Cardiac septum (tissue), 1 donor: ENCODE measurements at regions not wholly inside any gene's neighbourhood (a gene's known extent, or its start where the extent isn't known, plus 50 kb on each side); places are given as distances from the start of the nearest gene placed in this dataset.

ENCODE experiments used
- DNase-seq: peaks from one replicate; pipeline ENCODE4 v3.0.0-alpha.2; 2020; ENCODE audit warnings: low spot score
- intact Hi-C: fragments of 100-400 bp; cut with DNase I; formaldehyde crosslinking; loops from one replicate; pipeline ENCODE4 v1.14.0; 2022
- donor health status: DM: no; HTN: no; CAD: no.

DNA sequence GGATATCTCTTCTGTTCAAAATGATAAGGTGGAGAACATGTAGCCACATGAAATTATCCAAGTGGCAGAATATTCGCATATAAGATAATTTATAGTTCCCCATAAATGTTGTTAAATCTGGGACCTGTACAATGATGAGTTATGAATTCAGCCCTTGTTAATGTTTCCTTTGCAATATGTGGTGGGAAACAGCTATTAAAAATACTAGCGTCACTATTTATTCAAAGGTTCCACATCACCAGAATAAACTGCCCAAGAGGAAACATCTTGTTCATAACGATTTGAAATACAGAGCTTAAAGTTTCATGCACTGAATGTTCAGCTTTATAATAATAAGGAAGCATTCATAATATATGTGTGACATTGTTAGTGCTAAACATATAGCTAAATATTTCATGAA lies 223.9 kb upstream of the TCF4 start:
- no peak for DNase-seq
- intact Hi-C loops: no loop called here

- intact Hi-C loops: no loop called here
- no peak for DNase-seq
Observed at GRCh38 chr18:55805666-55806065, 217.7 kb upstream of the TCF4 start.

DNA sequence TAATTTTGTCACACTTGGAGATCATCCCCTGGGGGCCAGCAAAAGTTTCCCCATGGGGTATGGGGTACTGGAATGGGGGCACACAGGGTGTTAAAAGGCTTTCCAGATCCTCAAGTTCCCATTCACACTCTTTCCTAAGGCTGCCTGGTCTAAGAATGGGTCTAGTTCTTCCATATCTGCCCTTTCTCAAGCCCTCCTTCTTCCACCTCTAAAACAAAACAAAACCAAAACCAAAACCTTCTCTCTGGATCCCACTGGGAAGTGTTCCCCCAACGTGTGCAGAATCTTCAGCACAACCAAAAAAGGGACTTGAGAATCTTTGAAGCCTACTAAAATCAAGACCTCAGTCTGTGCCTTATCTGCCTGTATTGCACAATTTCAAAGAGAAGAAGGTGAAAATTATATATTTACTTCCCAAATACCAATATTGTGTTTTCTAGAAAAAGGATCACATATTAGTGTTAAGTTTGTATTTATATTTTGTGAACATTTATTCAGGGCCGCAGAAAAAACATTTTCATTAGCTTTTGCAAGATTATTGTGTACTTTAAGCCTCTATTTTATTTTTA lies 207.2 kb upstream of the TCF4 start:
- DNase-seq: no peak
- intact Hi-C loops: no loop called here

GRCh38 chr18:55794288-55795052 lies 206.5 kb upstream of the TCF4 start:
- DNase-seq: no peak
- intact Hi-C loops: no loop called here

GRCh38 chr18:55790296-55790695 lies 202.3 kb upstream of the TCF4 start:
- no peak for DNase-seq
- intact Hi-C loops: no loop called here

DNA sequence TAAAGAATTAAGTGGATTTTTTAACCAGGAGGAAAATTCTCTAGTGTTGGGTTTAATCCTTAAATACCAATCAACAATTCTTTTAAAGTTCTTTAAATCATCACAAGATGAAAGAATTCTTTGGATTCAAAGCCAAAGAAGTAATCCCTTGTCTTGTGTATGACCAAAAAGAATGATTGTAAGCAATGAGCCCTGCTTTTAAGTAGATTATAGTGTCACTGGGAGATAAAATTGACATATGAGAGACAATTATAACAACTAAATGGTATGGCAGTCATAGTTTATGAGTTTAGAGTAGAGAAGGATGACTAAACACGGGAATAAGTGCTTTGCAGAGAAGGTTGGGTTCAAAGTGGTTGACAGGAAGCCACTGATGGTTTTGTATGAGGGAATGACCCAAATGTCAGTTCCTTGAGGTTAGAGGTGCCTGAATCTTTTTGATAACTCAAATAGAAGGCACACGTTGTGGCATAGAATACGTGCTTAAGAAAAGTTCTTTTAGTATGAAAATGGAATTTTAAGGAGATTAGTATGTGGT lies 199.6 kb upstream of the TCF4 start:
- intact Hi-C loops: loop anchor here (10.0 kb wide), 3 partner anchors 197 to 787 kb away; no protein-coding TSS in a partner anchor
- DNase-seq: no peak

DNA sequence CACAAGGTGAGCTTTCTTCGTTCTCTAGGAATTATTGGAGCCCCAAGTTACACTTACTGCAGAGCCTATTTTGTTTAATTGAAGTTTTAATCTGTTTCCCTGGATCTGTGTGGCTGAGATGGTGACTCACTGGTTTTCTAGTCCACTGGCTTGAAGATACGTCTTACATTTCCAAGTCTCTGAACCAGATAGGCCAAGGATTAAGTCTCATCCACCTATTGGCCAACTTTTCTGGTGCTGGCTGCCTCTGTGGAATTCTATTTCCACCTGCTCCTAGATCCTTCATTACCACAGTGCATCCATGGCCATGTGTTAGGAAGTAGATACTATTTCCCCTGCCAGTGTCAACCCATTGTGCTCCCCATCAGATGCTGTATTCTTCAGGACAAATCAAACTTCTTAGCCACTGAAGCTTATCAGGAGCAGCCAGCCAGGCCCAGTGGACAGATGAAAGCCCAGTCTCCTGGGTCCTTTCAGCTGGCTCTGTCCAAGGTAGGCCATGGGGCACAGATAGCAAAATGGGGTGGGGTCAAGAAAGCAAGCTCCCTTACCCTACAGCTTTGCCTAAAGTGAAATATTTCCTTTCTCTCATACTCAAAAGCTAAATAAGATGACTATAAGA lies 198.8 kb upstream of the TCF4 start:
- intact Hi-C loops: loop anchor here (10.0 kb wide), 3 partner anchors 198 to 788 kb away; no protein-coding TSS in a partner anchor
- DNase-seq: no peak

GRCh38 chr18:55783921-55784320 lies 195.9 kb upstream of the TCF4 start:
- intact Hi-C loops: loop anchor here (5.0 to 10.0 kb wide), 7 partner anchors 78 to 791 kb away; no protein-coding TSS in a partner anchor
- DNase-seq: no peak

GRCh38 chr18:55781481-55781957 lies 193.5 kb upstream of the TCF4 start:
- intact Hi-C loops: loop anchor here (5.0 to 10.0 kb wide), 7 partner anchors 81 to 793 kb away; no protein-coding TSS in a partner anchor
- DNase-seq: no peak

DNA sequence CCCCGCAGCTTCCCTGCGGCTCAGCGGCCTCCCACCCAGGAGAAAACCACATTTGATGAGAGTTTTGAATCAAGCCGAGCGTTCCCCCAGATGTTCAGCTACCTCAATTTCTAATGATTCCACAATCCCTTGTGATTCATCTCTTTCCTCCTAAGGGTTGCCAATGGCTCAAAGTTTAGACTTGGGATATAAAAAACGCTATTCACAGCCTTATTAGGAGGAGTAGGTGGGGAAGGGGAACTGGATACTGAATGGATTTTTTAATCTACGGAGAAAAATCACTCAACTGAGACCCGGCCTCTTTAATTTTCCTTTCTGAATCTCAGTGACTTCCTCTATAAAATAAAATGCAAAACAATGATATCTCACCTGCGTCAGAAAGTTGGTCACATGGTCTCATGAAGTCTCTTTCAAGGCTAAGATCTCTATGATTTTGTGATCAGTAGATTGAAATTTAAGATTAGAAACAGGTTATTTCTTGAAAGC lies 192.6 kb upstream of the TCF4 start:
- no peak for DNase-seq
- intact Hi-C loops: loop anchor here (5.0 to 10.0 kb wide), 7 partner anchors 82 to 794 kb away; no protein-coding TSS in a partner anchor

DNA sequence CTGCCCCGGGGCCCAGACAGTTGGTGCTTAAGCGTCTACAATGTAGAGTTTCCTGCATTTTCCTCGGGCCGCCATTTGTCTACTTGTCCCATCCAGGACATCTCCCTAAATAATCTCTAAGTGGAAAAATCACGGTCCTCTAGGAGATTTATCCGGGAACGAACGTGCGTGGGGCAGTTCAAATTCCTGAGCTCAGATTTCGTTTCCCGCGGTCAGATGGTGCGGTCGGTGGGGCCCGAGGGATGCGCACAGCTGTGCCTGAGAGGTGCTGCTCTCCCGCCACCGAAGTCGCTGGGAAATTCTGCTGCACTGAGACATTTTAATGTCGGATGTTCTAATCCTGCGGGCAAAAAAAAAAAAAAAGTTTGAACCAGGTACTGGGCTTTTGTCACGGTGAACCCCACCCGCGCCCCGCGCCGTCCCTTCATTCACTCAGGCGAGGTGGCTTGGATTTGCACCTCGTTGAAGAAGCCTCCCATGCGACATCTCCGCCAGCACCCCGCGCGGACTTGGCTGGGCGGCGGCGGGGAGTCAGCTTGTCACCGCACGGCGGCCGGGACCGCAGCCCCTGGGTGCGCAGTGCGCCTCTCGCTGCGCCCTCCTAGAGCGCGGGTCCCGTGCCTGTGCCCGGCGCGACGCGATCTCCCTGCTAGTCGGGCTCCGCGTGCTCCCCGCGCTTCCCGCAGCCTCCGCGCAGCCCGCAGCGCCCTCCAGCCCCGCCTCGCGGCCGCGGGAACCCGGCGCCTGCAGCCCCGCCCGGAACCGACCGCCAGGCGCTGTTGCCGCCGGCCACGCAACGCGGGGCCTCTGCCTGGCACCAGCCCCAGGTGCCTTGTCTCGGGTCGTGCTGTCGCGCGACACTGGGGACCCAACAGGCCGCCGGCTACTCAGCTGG lies 191.9 kb upstream of the TCF4 start:
- DNase-seq: no peak
- intact Hi-C loops: loop anchor here (1.0 to 10.0 kb wide), 10 partner anchors 82 to 795 kb away; no protein-coding TSS in a partner anchor

DNA sequence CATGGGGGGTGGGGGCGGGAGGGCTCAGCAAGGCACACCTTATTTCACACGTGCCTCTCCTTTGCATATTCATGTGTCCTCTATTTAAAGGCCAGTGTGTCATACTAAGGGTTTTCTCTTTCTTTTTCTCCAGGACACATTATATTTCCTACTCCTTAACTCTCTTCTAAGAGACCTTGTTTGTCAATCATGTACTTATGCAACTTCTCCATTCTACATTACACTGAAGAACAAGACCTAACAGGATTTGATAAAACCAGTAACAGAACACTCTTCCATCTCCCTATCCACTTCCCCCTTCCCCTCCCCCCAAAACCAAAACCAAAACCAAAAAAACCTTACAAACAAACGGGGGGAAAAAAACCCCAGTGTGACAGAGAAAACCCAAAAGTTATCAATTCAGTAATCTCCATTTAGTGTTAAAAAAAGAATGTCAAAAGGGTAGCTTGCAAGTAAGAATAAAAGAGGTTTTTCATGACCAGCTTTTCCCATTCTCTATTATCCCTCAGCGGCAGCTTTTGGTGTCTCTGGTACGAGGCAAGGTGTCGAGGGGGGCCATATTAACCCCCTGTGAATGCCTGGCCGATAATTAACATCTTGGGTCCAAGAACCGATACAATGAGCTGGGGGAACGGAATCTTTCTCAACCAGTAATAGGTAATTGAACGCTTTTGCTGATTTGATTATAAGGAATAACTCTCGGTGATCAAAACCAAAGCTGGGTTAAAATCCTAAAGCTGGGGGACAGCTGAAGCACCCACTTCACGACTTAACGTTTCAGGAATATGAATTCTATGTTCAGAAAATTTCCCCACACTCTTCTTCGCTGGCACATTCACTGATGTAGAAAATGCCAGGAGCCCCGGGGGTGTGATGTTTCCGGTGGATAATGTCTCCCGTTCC lies 191.0 kb upstream of the TCF4 start:
- intact Hi-C loops: loop anchor here (1.0 to 10.0 kb wide), 3 partner anchors 190 to 454 kb away; no protein-coding TSS in a partner anchor
- DNase-seq: no peak

- intact Hi-C loops: loop anchor here (1.0 to 10.0 kb wide), 3 partner anchors 42 to 453 kb away; no protein-coding TSS in a partner anchor
- DNase-seq: no peak
Observed at GRCh38 chr18:55777666-55778304, 189.8 kb upstream of the TCF4 start.

DNA sequence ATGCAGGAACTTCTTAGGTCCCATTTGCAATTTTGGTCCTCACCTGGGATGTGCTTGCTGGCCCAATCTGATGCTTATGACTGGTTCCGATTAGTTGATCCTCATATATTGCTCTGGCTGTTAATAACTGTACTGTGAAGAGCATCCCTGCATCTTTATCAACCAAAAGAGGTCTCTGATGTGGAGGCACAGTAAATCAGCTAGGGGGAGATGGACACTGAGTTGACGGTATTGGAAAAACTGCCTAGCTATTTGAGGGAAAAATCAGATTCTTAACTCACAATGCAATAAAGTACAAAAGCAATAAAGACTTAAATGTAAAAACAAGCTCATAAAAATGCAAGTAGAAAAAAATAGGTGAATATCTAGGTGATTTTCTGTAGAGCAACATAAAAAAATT lies 188.0 kb upstream of the TCF4 start:
- intact Hi-C loops: loop anchor here (5.0 to 10.0 kb wide), 2 partner anchors 264 to 451 kb away; no protein-coding TSS in a partner anchor
- DNase-seq: no peak

- DNase-seq: no peak
- intact Hi-C loops: loop anchor here (10.0 kb wide), 1 partner anchor 450 kb away; no protein-coding TSS in a partner anchor
Observed at GRCh38 chr18:55774505-55774904, 186.5 kb upstream of the TCF4 start.

- no peak for DNase-seq
- intact Hi-C loops: no loop called here
Observed at GRCh38 chr18:55768255-55768654, 180.3 kb upstream of the TCF4 start.

DNA sequence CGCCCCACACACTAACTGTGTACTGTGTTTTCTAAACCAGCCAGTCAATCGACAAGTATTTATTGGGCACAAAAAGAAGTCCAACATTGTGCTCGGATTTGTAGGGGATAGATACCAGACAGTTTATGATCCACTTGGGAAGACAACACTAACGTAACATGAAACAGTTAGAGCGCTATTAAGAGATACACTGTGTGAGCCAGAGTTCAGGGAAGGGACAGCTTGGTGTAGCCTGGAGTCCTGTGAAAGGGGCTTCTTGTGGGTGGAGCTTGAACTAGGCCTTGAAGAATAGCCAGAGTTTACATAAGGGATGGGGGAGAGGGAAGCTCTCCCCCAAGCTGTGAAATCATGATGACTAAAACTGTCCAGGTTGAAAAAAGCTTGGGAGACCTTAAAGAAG lies 176.4 kb upstream of the TCF4 start:
- no peak for DNase-seq
- intact Hi-C loops: no loop called here
